SK-N-MC (cell line): ENCODE measurements at regions not wholly inside any gene's neighbourhood (a gene's known extent, or its start where the extent isn't known, plus 50 kb on each side); places are given as distances from the start of the nearest gene placed in this dataset.

Source experiments
- DNase-seq: peaks from one replicate; pipeline ENCODE4 v3.0.0-alpha.2; 2011; ENCODE audit warnings: low read depth, low spot score
- H3K27ac ChIP-seq: fragments of 200-600 bp; sonication (generic); 2 replicates; pipeline ENCODE4 v1.5.1; 2016; ENCODE audit warnings: mixed run types
- H3K36me3 ChIP-seq: fragments of 200-600 bp; sonication (generic); 2 replicates; pipeline ENCODE4 v1.6.1; 2017; ENCODE audit warnings: antibody characterized with exemption, low read length, mixed read lengths; ENCODE audit not compliant: insufficient read depth
- H3K4me3 ChIP-seq: fragments of 200-600 bp; sonication (generic); 2 replicates; pipeline ENCODE4 v1.5.1; 2016
- H3K9ac ChIP-seq: fragments of 200-600 bp; sonication (generic); 2 replicates; pipeline ENCODE4 v1.8.0; 2017; ENCODE audit warnings: mixed run types, mixed read lengths; ENCODE audit not compliant: insufficient read length
- H3K9me3 ChIP-seq: fragments of 200-600 bp; sonication (generic); 2 replicates; pipeline ENCODE4 v1.6.1; 2017; ENCODE audit warnings: low read depth, mild to moderate bottlenecking, antibody characterized with exemption, low read length, moderate library complexity, mixed read lengths
- EZH2 ChIP-seq: fragments of 200-600 bp; sonication (generic); IDR thresholded peaks from one replicate; pipeline ENCODE4 v1.6.1; 2017; ENCODE audit warnings: antibody characterized with exemption
- FOXP2 ChIP-seq: optimal IDR thresholded peaks from 2 replicates; pipeline ENCODE3; 2011; ENCODE audit warnings: mild to moderate bottlenecking, moderate library complexity; ENCODE audit not compliant: insufficient read depth; ENCODE audit errors: extremely low read length, control extremely low read depth
- POLR2AphosphoS5 ChIP-seq: IDR thresholded peaks from 2 replicates; pipeline ENCODE4 v1.6.1; 2012; ENCODE audit warnings: mild to moderate bottlenecking, low read depth, low read length, borderline replicate concordance

GRCh38 chr11:127369356-127369755 is 368.8 kb upstream of the KIRREL3 start:
- DNase-seq, result no peak
- H3K27ac ChIP-seq, result no peak overlapping the region
- TF ChIP-seq EZH2, result no peak
- no peak for TF ChIP-seq FOXP2
- no peak for TF ChIP-seq POLR2AphosphoS5
- no peak overlapping the region for H3K4me3 ChIP-seq
- H3K36me3 ChIP-seq, result no peaks in the 10 kb centered on the region
- H3K9me3 ChIP-seq, result no peaks in the 10 kb centered on the region
- no peak overlapping the region for H3K9ac ChIP-seq

- H3K9me3 ChIP-seq, result no peaks in the 10 kb centered on the region
- H3K27ac ChIP-seq, result no peak overlapping the region
- H3K9ac ChIP-seq, result no peak overlapping the region
- no peak for TF ChIP-seq FOXP2
- TF ChIP-seq POLR2AphosphoS5, result no peak
- no peak for DNase-seq
- no peaks in the 10 kb centered on the region for H3K36me3 ChIP-seq
- no peak overlapping the region for H3K4me3 ChIP-seq
These were observed 362.3 kb upstream of the KIRREL3 start for GRCh38 chr11:127362754-127363308.

GRCh38 chr11:127358160-127358559 is 357.6 kb upstream of the KIRREL3 start:
- no peak for DNase-seq
- no peaks in the 10 kb centered on the region for H3K36me3 ChIP-seq
- H3K9me3 ChIP-seq, result no peaks in the 10 kb centered on the region
- H3K9ac ChIP-seq, result no peak overlapping the region
- no peak overlapping the region for H3K4me3 ChIP-seq
- H3K27ac ChIP-seq, result no peak overlapping the region
- TF ChIP-seq POLR2AphosphoS5, result no peak
- TF ChIP-seq EZH2, result no peak
- TF ChIP-seq FOXP2, result no peak

- no peak overlapping the region for H3K27ac ChIP-seq
- no peaks in the 10 kb centered on the region for H3K9me3 ChIP-seq
- no peak for DNase-seq
- H3K9ac ChIP-seq, result no peak overlapping the region
- no peak for TF ChIP-seq FOXP2
- no peak for TF ChIP-seq POLR2AphosphoS5
- no peak for TF ChIP-seq EZH2
- no peaks in the 10 kb centered on the region for H3K36me3 ChIP-seq
- H3K4me3 ChIP-seq, result no peak overlapping the region
These were observed 349.9 kb upstream of the KIRREL3 start for GRCh38 chr11:127350476-127350875.

- Histone ChIP-seq H3K36me3 (no peaks in the 10 kb centered on the region), H3K27ac (no peak overlapping the region), H3K9me3 (no peaks in the 10 kb centered on the region), H3K9ac (no peak overlapping the region), H3K4me3 (0 out of 2 replicates have a peak overlapping the region, but pooled peaks have one; percentile 4)
- peak; percentile 12 for DNase-seq
- no peak for TF ChIP-seq FOXP2
- TF ChIP-seq POLR2AphosphoS5, result no peak
- TF ChIP-seq EZH2, result no peak
These were observed 345.4 kb upstream of the KIRREL3 start for GRCh38 chr11:127345819-127346459.

- Histone ChIP-seq H3K9ac (no peak overlapping the region), H3K36me3 (no peaks in the 10 kb centered on the region), H3K27ac (no peak overlapping the region), H3K9me3 (no peaks in the 10 kb centered on the region), H3K4me3 (no peak overlapping the region)
- DNase-seq, result no peak
- no peak for TF ChIP-seq POLR2AphosphoS5
- no peak for TF ChIP-seq EZH2
- TF ChIP-seq FOXP2, result no peak
These were observed 339.9 kb upstream of the KIRREL3 start for GRCh38 chr11:127340438-127340837.

- no peak overlapping the region for H3K27ac ChIP-seq
- no peaks in the 10 kb centered on the region for H3K9me3 ChIP-seq
- no peaks in the 10 kb centered on the region for H3K36me3 ChIP-seq
- H3K4me3 ChIP-seq, result no peak overlapping the region
- no peak overlapping the region for H3K9ac ChIP-seq
- TF ChIP-seq FOXP2, result no peak
- no peak for TF ChIP-seq EZH2
- no peak for TF ChIP-seq POLR2AphosphoS5
- DNase-seq, result no peak
These were observed 338.8 kb upstream of the KIRREL3 start for GRCh38 chr11:127339376-127339775.

- Histone ChIP-seq H3K9ac (no peak overlapping the region), H3K4me3 (no peak overlapping the region), H3K27ac (no peak overlapping the region), H3K9me3 (no peaks in the 10 kb centered on the region), H3K36me3 (no peaks in the 10 kb centered on the region)
- no peak for TF ChIP-seq EZH2
- no peak for TF ChIP-seq POLR2AphosphoS5
- TF ChIP-seq FOXP2, result no peak
- DNase-seq, result no peak
These were observed 338.1 kb upstream of the KIRREL3 start for GRCh38 chr11:127338380-127339259.

GRCh38 chr11:127334466-127334865 is 333.9 kb upstream of the KIRREL3 start:
- Histone ChIP-seq H3K36me3 (no peaks in the 10 kb centered on the region), H3K4me3 (no peak overlapping the region), H3K27ac (no peak overlapping the region), H3K9ac (no peak overlapping the region), H3K9me3 (no peaks in the 10 kb centered on the region)
- no peak for DNase-seq
- TF ChIP-seq FOXP2 (no peak), EZH2 (no peak), POLR2AphosphoS5 (no peak)
